ENCODE measurements at regions not wholly inside any gene's neighbourhood (a gene's known extent, or its start where the extent isn't known, plus 50 kb on each side); places are given as distances from the start of the nearest gene placed in this dataset.

- TF ChIP-seq REST (IDR thresholded peaks at IDR 0.05; ENCODE audit: borderline replicate concordance) (no peak), POLR2AphosphoS5 (IDR thresholded peaks at IDR 0.05) (no peak)
- Histone ChIP-seq H3K4me3 (ENCODE audit: low read length) (no peak overlapping the region), H3K9me2 (ENCODE audit: insufficient read depth, low read length) (no peaks in the 10 kb centered on the region), H2AFZ (ENCODE audit: low read depth, low read length) (no peak overlapping the region), H3K4me2 (ENCODE audit: low read length) (no peak overlapping the region), H3K27me3 (ENCODE audit: insufficient read depth, low read depth, low read length) (no peaks in the 10 kb centered on the region), H3K27ac (ENCODE audit: low read length) (no peak overlapping the region), H3K79me2 (replicated peaks; ENCODE audit: insufficient read depth, low read length) (no peaks in the 10 kb centered on the region), H3F3A (ENCODE audit: insufficient read depth, low read length, poor library complexity, severe bottlenecking) (no peaks in the 10 kb centered on the region), H3K36me3 (ENCODE audit: insufficient read depth, low read length) (no peaks in the 10 kb centered on the region), H3K9me3 (ENCODE audit: low read length) (no peaks in the 10 kb centered on the region), H3K9ac (ENCODE audit: low read length) (no peak overlapping the region), H4K20me1 (ENCODE audit: insufficient read depth) (no peaks in the 10 kb centered on the region)
Observed at GRCh38 chr21:41070284-41070683, 97.7 kb upstream of the BACE2 start.

DNA sequence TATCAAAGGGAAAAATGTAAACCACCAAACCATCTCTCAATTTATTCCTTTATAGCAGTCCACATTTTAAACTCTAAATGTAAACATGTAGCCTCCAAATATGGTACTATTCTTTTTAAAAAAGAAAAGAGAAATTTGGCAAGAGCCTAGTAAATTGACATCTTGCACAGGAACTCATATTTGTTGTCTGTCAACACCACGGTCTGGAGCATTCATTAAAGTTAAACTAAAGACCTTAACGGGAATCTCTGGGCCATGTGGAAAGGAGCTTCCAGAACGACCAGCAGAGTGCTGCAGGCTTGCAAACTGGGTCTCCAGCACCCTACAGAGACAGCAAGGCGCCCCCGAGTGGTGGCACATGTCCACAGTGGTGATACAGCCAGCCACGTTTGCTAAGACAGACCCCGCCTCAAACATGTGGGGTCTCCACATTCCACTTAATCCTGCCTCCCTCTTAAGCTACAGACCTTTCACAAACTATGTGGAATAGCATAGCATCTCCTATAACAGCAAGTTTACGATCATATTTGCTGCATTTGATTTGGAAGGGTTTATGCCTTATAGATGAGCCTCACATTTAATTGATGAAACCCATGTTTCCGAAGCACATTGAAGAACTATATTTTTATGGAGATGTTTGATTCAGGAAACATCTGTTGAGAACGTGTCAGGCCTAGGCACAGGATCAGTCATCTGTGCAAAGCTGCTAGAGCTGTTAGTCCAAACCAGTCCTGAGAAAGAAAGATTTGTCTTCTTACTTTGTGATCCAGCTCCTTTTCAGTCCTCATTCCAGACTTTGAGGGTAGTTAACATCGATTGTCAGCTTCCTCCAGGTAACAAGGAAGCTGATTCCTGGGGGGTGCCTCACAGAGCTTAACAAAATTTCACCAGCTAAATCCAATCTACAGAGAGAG lies 96.4 kb upstream of the BACE2 start:
- TF ChIP-seq CTCF (IDR thresholded peaks at IDR 0.05; ENCODE audit: poor library complexity, severe bottlenecking) (no peak), TAF1 (IDR thresholded peaks at IDR 0.05; ENCODE audit: low read depth) (no peak), EZH2 (IDR thresholded peaks at IDR 0.05; ENCODE audit: borderline replicate concordance, insufficient read depth, low read length, poor library complexity, severe bottlenecking) (no peak), SMC3 (conservative IDR thresholded peaks at IDR 0.05; ENCODE audit: poor library complexity) (no peak), EP300 (conservative IDR thresholded peaks at IDR 0.05; ENCODE audit: poor library complexity, severe bottlenecking) (no peak), MXI1 (conservative IDR thresholded peaks at IDR 0.05; ENCODE audit: poor library complexity, severe bottlenecking) (no peak), REST (IDR thresholded peaks at IDR 0.05; ENCODE audit: borderline replicate concordance) (no peak), RAD21 (conservative IDR thresholded peaks at IDR 0.05) (no peak), POLR2AphosphoS5 (IDR thresholded peaks at IDR 0.05) (no peak)
- no peaks in the 10 kb centered on the region for H3K79me2 ChIP-seq (replicated peaks; ENCODE audit: insufficient read depth, low read length)
- H3K4me2 ChIP-seq (ENCODE audit: low read length) = no peak overlapping the region
- H2AFZ ChIP-seq (ENCODE audit: low read depth, low read length) = no peak overlapping the region
- no peak overlapping the region for H3K27ac ChIP-seq (ENCODE audit: low read length)
- H3K9ac ChIP-seq (ENCODE audit: low read length) = no peak overlapping the region
- no peaks in the 10 kb centered on the region for H3K36me3 ChIP-seq (ENCODE audit: insufficient read depth, low read length)
- no peaks in the 10 kb centered on the region for H3K9me2 ChIP-seq (ENCODE audit: insufficient read depth, low read length)
- no peaks in the 10 kb centered on the region for H3K9me3 ChIP-seq (ENCODE audit: low read length)
- H3F3A ChIP-seq (ENCODE audit: insufficient read depth, low read length, poor library complexity, severe bottlenecking) = no peaks in the 10 kb centered on the region
- H3K4me3 ChIP-seq (ENCODE audit: low read length) = no peak overlapping the region
- H4K20me1 ChIP-seq (ENCODE audit: insufficient read depth) = no peaks in the 10 kb centered on the region
- H3K27me3 ChIP-seq (ENCODE audit: insufficient read depth, low read depth, low read length) = no peaks in the 10 kb centered on the region
